GM13977 (cell line): ENCODE measurements at regions not wholly inside any gene's neighbourhood (a gene's known extent, or its start where the extent isn't known, plus 50 kb on each side); places are given as distances from the start of the nearest gene placed in this dataset.

Experiments
- DNase-seq: peaks from one replicate; pipeline ENCODE4 v3.0.0; 2012; ENCODE audit warnings: low spot score
- CTCF ChIP-seq: IDR thresholded peaks from 2 replicates; pipeline ENCODE4 v1.5.1; 2012; ENCODE audit warnings: mild to moderate bottlenecking, control low read depth; ENCODE audit not compliant: insufficient read depth; ENCODE audit errors: extremely low read depth, missing control alignments
- in situ Hi-C: fragments of 300-500 bp; cut with MboI; formaldehyde crosslinking; loops from one replicate; pipeline ENCODE4 v1.12.0; 2022; ENCODE audit warnings: low sequenced_read_pairs, low pct_unique_long_range_greater_than_20kb, mixed read lengths, inconsistent platforms; ENCODE audit not compliant: unreplicated experiment

- no peak for DNase-seq
- in situ Hi-C loops: no loop called here
- TF ChIP-seq CTCF: no peak
These were observed 571.6 kb upstream of the NOX3 start for GRCh38 chr6:156027248-156027626.

GRCh38 chr6:156026486-156027247, 571.0 kb upstream of the NOX3 start:
- DNase-seq: no peak
- no peak for TF ChIP-seq CTCF
- in situ Hi-C loops: no loop called here

- in situ Hi-C loops: no loop called here
- no peak for DNase-seq
- TF ChIP-seq CTCF: no peak
These were observed 568.7 kb upstream of the NOX3 start for GRCh38 chr6:156024339-156024738.

- no peak for TF ChIP-seq CTCF
- in situ Hi-C loops: no loop called here
- no peak for DNase-seq
These were observed 566.2 kb upstream of the NOX3 start for GRCh38 chr6:156021746-156022396.

DNA sequence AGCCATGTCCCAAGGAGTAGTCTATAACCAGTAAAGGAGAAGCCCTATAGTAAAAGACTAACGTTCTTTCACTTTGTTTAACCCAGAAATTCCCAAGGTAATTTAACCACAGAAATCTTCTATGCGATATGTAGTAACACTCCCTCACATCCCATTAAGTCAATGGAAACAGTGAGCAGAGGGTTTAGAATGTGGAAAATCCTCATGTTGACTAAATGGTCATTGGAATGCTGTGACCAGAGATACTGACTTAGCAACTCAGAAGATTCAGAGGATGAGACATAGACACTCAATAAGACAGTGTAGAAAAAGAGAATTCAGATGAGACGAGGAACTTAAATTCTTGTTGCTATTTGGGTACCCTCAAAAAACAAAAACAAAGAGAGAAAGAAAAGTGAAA, 562.2 kb upstream of the NOX3 start:
- in situ Hi-C loops: no loop called here
- TF ChIP-seq CTCF: no peak
- DNase-seq: no peak

DNA sequence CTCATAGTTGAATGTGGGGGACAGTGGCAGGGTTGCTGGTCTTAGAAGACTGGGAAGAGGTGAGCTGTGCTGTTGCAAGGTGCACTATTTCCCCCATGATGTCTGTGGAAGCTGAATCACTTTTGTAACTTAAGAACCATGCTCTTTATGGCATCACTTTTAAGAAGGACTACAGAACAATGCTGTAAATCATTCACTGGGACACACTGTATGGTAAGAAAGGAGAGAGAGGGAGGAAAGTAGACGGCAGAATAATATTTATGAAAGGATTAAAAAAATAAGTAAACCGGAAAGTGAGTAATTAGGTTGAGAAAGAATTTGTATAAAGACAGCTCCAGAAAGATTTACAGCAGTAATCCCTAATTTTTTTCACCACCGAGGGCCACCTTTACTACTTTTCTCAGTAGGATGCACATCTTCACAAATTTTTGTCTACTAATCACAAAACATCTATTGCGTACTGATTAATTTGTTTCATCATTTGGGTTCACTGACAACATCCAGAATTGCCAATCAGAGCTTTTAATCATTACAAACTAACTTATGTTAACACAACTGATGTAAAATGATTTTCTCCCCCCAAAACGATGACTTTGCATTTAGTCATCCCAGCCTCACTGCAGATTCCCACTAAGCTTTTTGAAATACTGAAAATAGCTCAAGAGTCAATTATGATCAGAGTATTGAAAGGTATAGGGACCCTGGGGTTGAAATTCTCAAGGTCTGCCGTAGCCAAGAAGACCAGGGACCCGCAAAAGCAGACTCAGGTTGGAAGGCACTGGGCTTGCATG, 560.7 kb upstream of the NOX3 start:
- TF ChIP-seq CTCF: no peak
- in situ Hi-C loops: no loop called here
- no peak for DNase-seq
